Endothelial cell of umbilical vein (primary cell): ENCODE measurements at regions not wholly inside any gene's neighbourhood (a gene's known extent, or its start where the extent isn't known, plus 50 kb on each side); places are given as distances from the start of the nearest gene placed in this dataset.

Source experiments
- BruUV-seq: library from RNA; stranded (reverse); fragments of 400-500 nt; replicated peaks from 2 replicates; lab custom pipeline; 2021; lab: Mats Ljungman, UMichigan
- CTCF ChIA-PET: fragments of 300-600, 350-600 bp; sonication (Branson Sonifier 250); formaldehyde crosslinking; loops from one replicate; lab custom pipeline; 2021; ENCODE audit warnings: antibody characterized with exemption, inconsistent platforms; lab: Charles Lee
- POLR2A ChIA-PET: fragments of 300-600, 350-600 bp; sonication (Branson Sonifier 250); formaldehyde crosslinking; loops from one replicate; lab custom pipeline; 2021; ENCODE audit warnings: antibody characterized with exemption, inconsistent platforms; lab: Charles Lee
- DNase-seq: peaks from one replicate; pipeline ENCODE4 v3.0.0-alpha.2; 2011; ENCODE audit warnings: low read depth, low spot score
- FAIRE-seq: peaks from 2 replicates; lab custom pipeline; 2011; peaks lifted over from hg19 to GRCh38; lab: Jason Lieb, UNC
- H2AFZ ChIP-seq: 2 replicates; pipeline ENCODE4 v1.6.0; 2012; ENCODE audit warnings: low read depth, low read length, control low read depth, inconsistent platforms
- H3K27ac ChIP-seq: 2 replicates; pipeline ENCODE4 v1.5.1; 2011; ENCODE audit warnings: low read depth, mild to moderate bottlenecking, control low read depth, low read length, moderate library complexity; ENCODE audit not compliant: insufficient read depth
- H3K27me3 ChIP-seq, 2 experiments: 2 replicates each; pipeline versions ENCODE4 v1.6.0 to v1.6.1; 2011; ENCODE audit warnings: low read length in 2 of 2, mixed read lengths in 1 of 2; ENCODE audit not compliant: control insufficient read depth in 2 of 2, insufficient read depth in 2 of 2
- H3K36me3 ChIP-seq, 2 experiments: 2 replicates in 1 of 2; 3 replicates in 1 of 2; pipeline ENCODE4 v1.5.1; 2011; ENCODE audit warnings: low read length in 2 of 2, mild to moderate bottlenecking in 1 of 2, moderate library complexity in 1 of 2; ENCODE audit not compliant: control insufficient read depth in 2 of 2, insufficient read depth in 2 of 2; ENCODE audit errors: extremely low read depth in 1 of 2
- H3K4me1 ChIP-seq: 3 replicates; pipeline ENCODE4 v1.5.1; 2011; ENCODE audit warnings: mild to moderate bottlenecking, low read length; ENCODE audit not compliant: control insufficient read depth, insufficient read depth; ENCODE audit errors: extremely low read depth
- H3K4me2 ChIP-seq: 2 replicates; pipeline ENCODE4 v1.6.1; 2011; ENCODE audit warnings: low read length, control low read depth, mixed read lengths; ENCODE audit not compliant: insufficient read depth
- H3K4me3 ChIP-seq, 3 experiments: fragments of 200-600 bp in 1 of 3; sonication (generic), shearing (Covaris generic) in 1 of 3; replicated peaks in 1 of 3; 2 replicates each; pipeline ENCODE4 v1.5.1; 2011 to 2016; ENCODE audit warnings: control low read depth in 3 of 3, low read length in 3 of 3, mild to moderate bottlenecking in 2 of 3, inconsistent platforms in 1 of 3, low read depth in 1 of 3, moderate library complexity in 1 of 3; ENCODE audit not compliant: insufficient read depth in 1 of 3
- H3K79me2 ChIP-seq: 2 replicates; pipeline ENCODE4 v1.6.0; 2012; ENCODE audit warnings: low read length, inconsistent platforms; ENCODE audit not compliant: control insufficient read depth, insufficient read depth
- H3K9ac ChIP-seq: replicated peaks from 2 replicates; pipeline ENCODE3; 2011; ENCODE audit warnings: low read length, control low read depth; ENCODE audit not compliant: insufficient read depth; ENCODE audit errors: extremely low read depth
- H3K9me1 ChIP-seq: replicated peaks from 3 replicates; pipeline ENCODE4 v1.6.0; 2011; ENCODE audit warnings: mild to moderate bottlenecking, low read length; ENCODE audit not compliant: control insufficient read depth, insufficient read depth; ENCODE audit errors: extremely low read depth
- H3K9me3 ChIP-seq: replicated peaks from 2 replicates; pipeline ENCODE4 v1.5.1; 2012; ENCODE audit warnings: low read length, inconsistent platforms; ENCODE audit not compliant: control insufficient read depth, insufficient read depth
- H4K20me1 ChIP-seq: replicated peaks from 2 replicates; pipeline ENCODE3; 2011; ENCODE audit warnings: mild to moderate bottlenecking, low read length; ENCODE audit not compliant: control insufficient read depth, insufficient read depth; ENCODE audit errors: extremely low read depth
- CTCF ChIP-seq, 2 donors: IDR thresholded peaks; 1 replicate in 1 of 2; 2 replicates in 1 of 2; pipeline ENCODE4 v1.5.1; 2011; ENCODE audit warnings: low read length in 2 of 2, mild to moderate bottlenecking in 2 of 2, moderate library complexity in 2 of 2, control low read depth in 1 of 2, inconsistent platforms in 1 of 2, low read depth in 1 of 2; ENCODE audit not compliant: insufficient read depth in 1 of 2; ENCODE audit errors: extremely low read depth in 1 of 2
- EZH2 ChIP-seq: IDR thresholded peaks from 2 replicates; pipeline ENCODE4 v1.6.1; 2012; ENCODE audit warnings: borderline replicate concordance, low read depth, mild to moderate bottlenecking, moderate library complexity, low read length, inconsistent platforms; ENCODE audit not compliant: severe bottlenecking
- FOS ChIP-seq: IDR thresholded peaks from 2 replicates; pipeline ENCODE4 v1.6.1; 2011; ENCODE audit warnings: mild to moderate bottlenecking, low read length, moderate library complexity, borderline replicate concordance; ENCODE audit not compliant: insufficient read depth
- GATA2 ChIP-seq: IDR thresholded peaks from 2 replicates; pipeline ENCODE4 v1.7.0; 2011; ENCODE audit warnings: low read depth, mild to moderate bottlenecking, moderate library complexity, mixed read lengths, low read length; ENCODE audit not compliant: insufficient read length, insufficient read depth
- JUN ChIP-seq: IDR thresholded peaks from 2 replicates; pipeline ENCODE4 v1.6.1; 2011; ENCODE audit warnings: borderline replicate concordance, low read depth; ENCODE audit not compliant: insufficient read length, insufficient read depth
- MAX ChIP-seq: IDR thresholded peaks from 2 replicates; pipeline ENCODE4 v1.6.1; 2011; ENCODE audit not compliant: insufficient read depth, insufficient read length
- MYC ChIP-seq: IDR thresholded peaks from one replicate; pipeline ENCODE4 v1.6.1; 2011; ENCODE audit warnings: mild to moderate bottlenecking, low read depth, low read length
- POLR2A ChIP-seq: IDR thresholded peaks from 2 replicates; pipeline ENCODE4 v1.6.1; 2012; ENCODE audit warnings: low read depth, mild to moderate bottlenecking, control low read depth, low read length
- POLR2AphosphoS5 ChIP-seq: IDR thresholded peaks from 2 replicates; pipeline ENCODE4 v1.6.1; 2012; ENCODE audit warnings: low read depth, mild to moderate bottlenecking, control low read depth, low read length, moderate library complexity; ENCODE audit not compliant: insufficient read depth
- dilution Hi-C: fragments of 300-500 bp; cut with MboI; formaldehyde crosslinking; loops from one replicate; pipeline ENCODE4 v1.15.0; 2019; ENCODE audit warnings: low sequenced_read_pairs; ENCODE audit not compliant: extremely low pct_ligation_motif_present
- intact Hi-C: fragments of 100-400 bp; cut with micrococcal nuclease; formaldehyde crosslinking; loops from one replicate; pipeline ENCODE4 v1.10.0; 2022

- no peak overlapping the region for H3K27ac ChIP-seq
- intact Hi-C loops = no loop called here
Measured at GRCh38 chr15:46671336-46671735, 1036.5 kb downstream of the SQOR start.

More at GRCh38 chr15:46671336-46671735, 1036.5 kb downstream of the SQOR start:
- Histone ChIP-seq H3K4me3 (no peak overlapping the region), H4K20me1 (no peaks in the 10 kb centered on the region), H3K4me2 (no peak overlapping the region), H3K9me3 (no peaks in the 10 kb centered on the region), H3K4me1 (no peaks in the 10 kb centered on the region), H3K9me1 (no peaks in the 10 kb centered on the region), H3K79me2 (no peaks in the 10 kb centered on the region), H3K9ac (no peak overlapping the region), H2AFZ (no peak overlapping the region), H3K27me3 (no peaks in the 10 kb centered on the region), H3K36me3 (no peaks in the 10 kb centered on the region)
- POLR2A ChIA-PET = no interaction called here
- FAIRE-seq (no peak), DNase-seq (no peak)
- dilution Hi-C loops = no loop called here
- CTCF ChIA-PET = no interaction called here
- TF ChIP-seq CTCF (IDR thresholded peaks at IDR 0.05; ENCODE audit: extremely low read depth in 1 of 2, insufficient read depth in 1 of 2, low read depth in 1 of 2, low read length in 2 of 2) (no peak), GATA2 (no peak), POLR2A (no peak), MYC (no peak), FOS (no peak), POLR2AphosphoS5 (no peak), MAX (no peak), JUN (no peak), EZH2 (no peak)
- no TSS peak for BruUV-seq
